ENCODE measurements at regions not wholly inside any gene's neighbourhood (a gene's known extent, or its start where the extent isn't known, plus 50 kb on each side); places are given as distances from the start of the nearest gene placed in this dataset.

DNA sequence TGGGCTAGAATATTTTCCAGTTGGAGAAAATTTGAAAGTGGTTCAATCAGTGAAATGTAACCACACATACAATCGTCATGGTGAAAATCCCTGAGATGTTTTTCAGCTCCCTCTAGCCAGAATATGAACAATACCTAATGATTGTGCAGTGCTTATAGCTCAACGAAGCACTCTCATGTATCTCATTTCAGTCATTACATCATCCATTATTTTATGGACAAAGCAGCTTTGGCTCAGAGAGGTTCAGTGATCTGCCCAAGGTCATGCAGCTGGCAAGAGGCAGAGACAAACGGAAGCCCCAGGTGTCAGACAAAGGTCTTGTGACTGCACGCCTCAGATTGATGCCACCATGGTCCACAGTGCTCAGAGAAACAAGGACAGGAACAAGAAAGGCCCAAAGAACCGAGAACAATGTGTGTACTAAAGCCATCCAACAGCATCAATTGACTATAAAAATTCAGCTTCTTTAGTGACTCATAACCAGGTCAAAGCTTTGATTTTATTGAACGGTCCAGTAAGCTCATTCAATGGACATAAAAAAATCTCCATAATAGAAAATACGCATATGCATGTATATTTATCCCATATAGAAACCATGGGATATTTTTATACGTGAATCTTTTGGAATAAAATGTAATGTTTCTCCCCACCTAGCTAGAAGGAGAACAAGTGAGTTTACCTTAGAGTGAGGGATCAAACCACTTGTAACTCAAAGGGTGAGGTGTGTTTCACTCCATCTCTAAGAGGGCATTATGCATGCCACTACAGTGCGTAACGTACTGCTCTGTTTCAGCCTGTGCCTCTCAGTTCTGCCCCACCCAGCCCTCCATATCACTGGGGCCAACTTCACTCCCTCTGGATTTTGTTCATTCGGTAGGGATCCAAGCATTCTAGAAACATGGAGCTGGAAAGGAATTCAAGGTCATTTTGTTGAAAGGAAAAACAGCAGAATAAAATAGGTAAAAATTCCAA lies 141.8 kb downstream of the GRIN2B start:
- no peak for DNase-seq

DNA sequence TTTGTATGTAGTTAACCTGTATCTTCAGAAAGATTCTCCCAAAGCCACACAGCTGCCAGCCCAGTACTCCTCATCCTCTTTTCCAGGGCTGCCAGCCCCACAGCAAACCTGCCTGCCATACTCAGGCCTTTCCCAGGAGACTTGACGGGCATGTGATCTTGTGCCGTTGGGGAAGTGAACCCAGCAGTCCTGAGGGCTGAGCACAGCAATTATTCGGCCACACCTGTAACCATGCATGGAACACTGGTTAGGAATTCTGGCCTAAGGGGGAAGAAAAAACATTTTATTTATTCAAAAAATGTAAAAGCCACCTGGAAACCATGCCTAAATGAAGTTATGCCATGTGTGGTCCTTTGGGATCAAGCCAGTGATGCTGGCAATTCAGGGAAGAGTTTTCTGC lies 145.3 kb downstream of the GRIN2B start:
- no peak for DNase-seq

- no peak for DNase-seq
Observed at GRCh38 chr12:13835652-13836051, 145.8 kb downstream of the GRIN2B start.

- DNase-seq, result no peak
Observed at GRCh38 chr12:13834241-13834640, 147.2 kb downstream of the GRIN2B start.

DNA sequence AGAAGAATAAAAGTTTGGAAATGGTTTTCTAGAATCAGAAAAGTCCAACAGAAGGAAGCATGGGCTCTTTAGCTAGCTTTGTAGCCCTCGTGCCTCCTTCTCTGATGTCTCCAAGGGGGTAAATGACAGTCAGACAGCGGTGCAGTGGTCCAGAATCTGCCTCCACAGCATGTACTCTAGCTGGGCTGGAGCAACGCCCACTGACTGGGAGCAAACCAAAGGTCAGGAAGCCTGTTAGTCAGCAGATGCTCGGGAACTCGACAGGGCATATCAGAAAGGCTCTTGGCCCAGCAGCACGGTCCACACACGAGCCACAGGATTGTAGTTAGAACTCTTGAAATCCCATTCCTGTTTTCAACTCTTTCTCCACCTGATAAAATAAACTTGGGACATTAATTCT lies 164.3 kb downstream of the GRIN2B start:
- DNase-seq, result no peak

- no peak for DNase-seq
Observed at GRCh38 chr12:13816394-13816793, 165.0 kb downstream of the GRIN2B start.

- no peak for DNase-seq
Observed at GRCh38 chr12:13812168-13812567, 169.2 kb downstream of the GRIN2B start.

GRCh38 chr12:13811061-13811460 lies 170.3 kb downstream of the GRIN2B start:
- no peak for DNase-seq

GRCh38 chr12:13805041-13805440 lies 176.4 kb downstream of the GRIN2B start:
- no peak for DNase-seq

DNA sequence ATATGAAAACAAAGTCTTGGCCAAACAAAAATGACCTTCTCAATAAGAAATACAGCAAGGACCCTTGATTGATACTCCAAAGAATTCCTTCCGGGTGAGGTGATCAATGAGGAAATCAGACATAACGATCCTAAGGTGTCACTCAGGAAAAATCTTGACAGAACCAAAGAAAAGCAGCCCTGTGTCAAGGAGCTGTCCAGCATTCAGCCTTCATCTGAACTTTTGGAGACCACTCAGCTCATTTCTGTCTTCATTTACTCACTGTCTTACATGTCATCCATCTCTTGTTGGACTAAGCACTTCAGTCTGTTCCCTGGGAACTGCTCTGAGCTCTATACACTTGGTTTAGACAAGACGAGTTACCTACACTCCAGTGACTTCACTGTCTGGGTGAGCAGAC lies 179.9 kb downstream of the GRIN2B start:
- no peak for DNase-seq

- DNase-seq, result no peak
Observed at GRCh38 chr12:13799574-13799973, 181.8 kb downstream of the GRIN2B start.

DNA sequence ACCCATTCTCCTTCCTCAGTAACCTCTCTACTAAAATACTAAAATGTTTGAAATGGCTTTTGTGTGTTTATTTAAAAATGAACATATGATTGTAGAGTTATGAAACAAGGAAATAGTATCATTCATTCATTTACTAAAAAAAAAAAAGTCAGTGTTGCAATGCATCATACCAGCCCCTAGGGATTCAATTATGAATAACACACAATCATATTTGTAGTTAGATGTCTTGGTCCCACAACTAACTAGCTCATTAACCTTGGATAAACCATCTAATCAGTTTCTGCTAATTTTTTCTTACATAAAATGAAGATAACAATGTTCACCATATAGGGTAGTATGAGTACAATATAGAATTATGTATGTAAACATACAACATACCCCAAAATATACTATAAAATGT lies 183.2 kb downstream of the GRIN2B start:
- no peak for DNase-seq

DNA sequence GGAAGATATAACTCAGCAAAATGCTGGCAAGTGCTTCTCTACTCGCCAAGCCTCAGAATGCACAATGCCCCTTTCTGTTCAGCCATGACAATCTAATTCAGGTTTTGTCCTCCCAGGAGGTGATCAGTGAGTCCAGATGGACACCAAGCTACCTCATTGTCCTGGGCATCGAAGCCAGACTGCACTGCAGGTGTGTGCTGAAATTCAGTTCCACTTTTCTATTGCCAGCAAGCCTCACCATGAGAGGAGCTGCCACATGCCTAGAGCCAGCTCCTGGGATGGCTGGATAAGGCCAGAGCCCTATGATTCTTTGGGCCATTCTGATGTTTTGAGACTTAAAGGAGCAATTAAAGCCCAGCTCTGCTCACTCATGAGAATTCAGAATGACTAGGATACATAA lies 186.7 kb downstream of the GRIN2B start:
- no peak for DNase-seq

- no peak for DNase-seq
Observed at GRCh38 chr12:13790317-13790716, 191.1 kb downstream of the GRIN2B start.

GRCh38 chr12:13788626-13789025 lies 192.8 kb downstream of the GRIN2B start:
- no peak for DNase-seq

GRCh38 chr12:13786646-13787045 lies 194.8 kb downstream of the GRIN2B start:
- no peak for DNase-seq

DNA sequence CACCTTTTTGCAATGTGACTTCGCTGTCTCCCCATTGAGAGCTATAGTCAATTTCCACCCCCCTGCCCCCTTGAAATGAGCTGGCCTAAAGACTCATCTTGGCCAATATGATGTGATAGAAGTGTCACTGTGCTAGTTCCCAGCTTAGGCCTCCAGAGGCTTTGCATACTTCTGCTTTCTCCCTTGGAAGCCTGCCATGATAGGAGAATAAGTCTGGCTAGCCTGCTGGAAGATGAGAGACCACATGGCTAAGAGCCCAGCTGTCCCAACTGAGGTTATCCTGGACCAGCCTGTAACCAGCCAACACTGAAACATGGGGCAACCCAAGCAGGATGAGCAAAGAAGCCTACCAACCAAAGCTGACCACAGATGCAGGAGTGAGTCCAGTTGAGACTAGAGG lies 196.9 kb downstream of the GRIN2B start:
- no peak for DNase-seq

- no peak for DNase-seq
Observed at GRCh38 chr12:13780453-13780852, 200.9 kb downstream of the GRIN2B start.

GRCh38 chr12:13777374-13777773 lies 204.0 kb downstream of the GRIN2B start:
- no peak for DNase-seq

- no peak for DNase-seq
Observed at GRCh38 chr12:13772264-13772663, 209.1 kb downstream of the GRIN2B start.

GRCh38 chr12:13770576-13770975 lies 210.8 kb downstream of the GRIN2B start:
- DNase-seq, result no peak

DNA sequence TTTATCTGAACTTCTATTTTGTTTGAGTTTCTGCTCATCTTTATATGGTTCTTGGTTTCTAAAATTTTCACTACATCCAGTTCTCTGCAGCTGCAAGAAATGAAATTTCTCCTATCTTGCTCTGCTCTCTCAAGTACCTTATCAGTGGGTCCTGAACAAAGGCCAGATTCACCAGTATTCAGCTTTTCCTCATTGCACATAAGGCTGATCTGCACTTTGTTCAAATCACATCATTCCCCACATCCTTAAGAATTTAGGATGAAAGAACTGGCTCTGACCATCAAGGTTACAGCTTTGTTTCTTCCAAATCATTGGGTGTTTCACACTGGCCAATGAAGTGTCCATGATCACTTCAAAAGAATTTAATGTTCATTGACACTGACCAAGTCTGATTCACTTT lies 211.4 kb downstream of the GRIN2B start:
- no peak for DNase-seq

- no peak for DNase-seq
Observed at GRCh38 chr12:13769273-13769672, 212.1 kb downstream of the GRIN2B start.

- no peak for DNase-seq
Observed at GRCh38 chr12:13764748-13765147, 216.7 kb downstream of the GRIN2B start.

DNA sequence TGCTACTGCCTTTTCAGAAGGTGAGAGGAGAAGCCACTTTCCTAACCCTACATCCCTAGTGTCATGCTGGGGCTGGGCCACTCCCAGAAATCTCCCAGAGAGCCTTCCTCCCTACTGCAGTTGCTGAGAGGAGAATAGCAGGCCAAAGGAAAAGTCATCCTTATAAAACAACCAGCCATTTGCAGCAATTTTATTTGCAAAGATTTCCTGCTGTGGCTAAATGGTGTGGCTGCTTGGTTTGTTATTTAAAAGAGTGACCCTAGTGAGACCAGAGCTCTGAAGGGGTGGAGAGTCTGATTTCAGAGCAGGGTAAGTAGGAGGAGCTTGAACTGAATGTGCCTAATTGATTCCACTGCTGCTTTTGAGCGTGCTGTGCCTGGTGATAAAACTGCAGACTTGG lies 232.0 kb downstream of the GRIN2B start:
- DNase-seq, result no peak
